Upper lobe of right lung (tissue), 1 donor: ENCODE measurements at regions not wholly inside any gene's neighbourhood (a gene's known extent, or its start where the extent isn't known, plus 50 kb on each side); places are given as distances from the start of the nearest gene placed in this dataset.

Experiments used
- ATAC-seq: fragments of 200-7000 bp; cut with Tn5 transposase; one replicate; pipeline ENCODE4 v1.9.1; 2020; ENCODE audit warnings: mild to moderate bottlenecking, moderate library complexity
- DNase-seq: peaks from one replicate; pipeline ENCODE4 v3.0.0-alpha.2; 2020
- H3K27ac ChIP-seq: fragments of 200-600 bp; one replicate; pipeline ENCODE4 v1.8.0; 2022
- H3K27me3 ChIP-seq: fragments of 200-600 bp; one replicate; pipeline ENCODE4 v1.8.0; 2022; ENCODE audit warnings: mild to moderate bottlenecking
- H3K36me3 ChIP-seq: fragments of 200-600 bp; one replicate; pipeline ENCODE4 v1.8.0; 2022
- H3K4me1 ChIP-seq: fragments of 200-600 bp; one replicate; pipeline ENCODE4 v1.8.0; 2022
- H3K4me3 ChIP-seq: fragments of 200-600 bp; one replicate; pipeline ENCODE4 v1.8.0; 2022; ENCODE audit warnings: mild to moderate bottlenecking
- H3K9me3 ChIP-seq: fragments of 200-600 bp; one replicate; pipeline ENCODE4 v1.8.0; 2022
- intact Hi-C: fragments of 100-400 bp; cut with DNase I; formaldehyde crosslinking; loops from one replicate; pipeline ENCODE4 v1.11.0; 2022
- TF ChIP-seq, protein P1 (sequence below): fragments of 200-600 bp; IDR thresholded peaks from one replicate; pipeline ENCODE4 v1.8.0; 2022; ENCODE audit warnings: antibody characterized with exemption
- donor health status: DM: no; HTN: yes; CAD: no; lungs with severe emphysema.

DNA sequence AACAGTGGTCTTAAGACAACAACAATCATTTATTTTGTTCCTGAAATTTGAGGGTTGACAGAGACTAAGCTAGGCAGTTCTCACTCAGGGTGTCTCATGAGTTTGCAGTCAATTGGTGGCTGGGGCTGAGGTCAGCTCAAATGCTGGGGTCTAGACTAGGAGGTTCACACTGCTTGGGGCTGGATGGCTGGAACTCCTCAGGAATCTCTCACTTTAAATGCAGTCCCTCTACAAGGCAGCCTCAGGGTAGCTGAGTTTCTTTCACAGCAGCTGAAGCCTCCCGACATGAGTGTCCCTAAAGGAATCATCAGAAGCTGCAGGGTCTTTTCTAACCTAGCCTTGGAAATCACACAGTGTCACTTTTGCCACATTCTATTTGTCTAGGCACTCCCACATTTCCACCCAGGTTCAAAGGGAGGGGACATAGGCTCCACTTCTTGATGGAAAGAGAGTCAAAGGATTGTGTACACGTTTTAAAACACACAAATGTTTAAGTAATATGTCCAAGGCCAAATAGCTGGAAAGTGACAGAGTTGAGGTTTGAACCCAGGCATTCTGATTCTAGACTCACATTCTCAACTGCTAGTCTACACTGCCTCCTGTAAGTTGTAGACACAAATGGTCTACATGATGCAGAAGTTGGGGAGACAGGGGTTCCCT, 133.8 kb downstream of the ZFP36L2 start:
- Histone ChIP-seq H3K4me3 (no peak overlapping the region), H3K27ac (no peak overlapping the region), H3K36me3 (no peaks in the 10 kb centered on the region), H3K4me1 (peaks cover 8% of the 10 kb centered on the region), H3K9me3 (peaks cover 5% of the 10 kb centered on the region), H3K27me3 (no peaks in the 10 kb centered on the region)
- DNase-seq (no peak), ATAC-seq (no peak)
- TF ChIP-seq, protein P1, sequence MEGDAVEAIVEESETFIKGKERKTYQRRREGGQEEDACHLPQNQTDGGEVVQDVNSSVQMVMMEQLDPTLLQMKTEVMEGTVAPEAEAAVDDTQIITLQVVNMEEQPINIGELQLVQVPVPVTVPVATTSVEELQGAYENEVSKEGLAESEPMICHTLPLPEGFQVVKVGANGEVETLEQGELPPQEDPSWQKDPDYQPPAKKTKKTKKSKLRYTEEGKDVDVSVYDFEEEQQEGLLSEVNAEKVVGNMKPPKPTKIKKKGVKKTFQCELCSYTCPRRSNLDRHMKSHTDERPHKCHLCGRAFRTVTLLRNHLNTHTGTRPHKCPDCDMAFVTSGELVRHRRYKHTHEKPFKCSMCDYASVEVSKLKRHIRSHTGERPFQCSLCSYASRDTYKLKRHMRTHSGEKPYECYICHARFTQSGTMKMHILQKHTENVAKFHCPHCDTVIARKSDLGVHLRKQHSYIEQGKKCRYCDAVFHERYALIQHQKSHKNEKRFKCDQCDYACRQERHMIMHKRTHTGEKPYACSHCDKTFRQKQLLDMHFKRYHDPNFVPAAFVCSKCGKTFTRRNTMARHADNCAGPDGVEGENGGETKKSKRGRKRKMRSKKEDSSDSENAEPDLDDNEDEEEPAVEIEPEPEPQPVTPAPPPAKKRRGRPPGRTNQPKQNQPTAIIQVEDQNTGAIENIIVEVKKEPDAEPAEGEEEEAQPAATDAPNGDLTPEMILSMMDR, result no peak
- intact Hi-C loops, result no loop called here

- TF ChIP-seq, protein P1, result no peak
- no peak for DNase-seq
- ATAC-seq, result no peak
- Histone ChIP-seq H3K9me3 (peaks cover 5% of the 10 kb centered on the region), H3K27ac (no peak overlapping the region), H3K4me1 (peaks cover 23% of the 10 kb centered on the region), H3K36me3 (no peaks in the 10 kb centered on the region), H3K27me3 (no peaks in the 10 kb centered on the region), H3K4me3 (no peak overlapping the region)
- intact Hi-C loops, result no loop called here
Measured at GRCh38 chr2:43090317-43090716, 136.1 kb downstream of the ZFP36L2 start.

DNA sequence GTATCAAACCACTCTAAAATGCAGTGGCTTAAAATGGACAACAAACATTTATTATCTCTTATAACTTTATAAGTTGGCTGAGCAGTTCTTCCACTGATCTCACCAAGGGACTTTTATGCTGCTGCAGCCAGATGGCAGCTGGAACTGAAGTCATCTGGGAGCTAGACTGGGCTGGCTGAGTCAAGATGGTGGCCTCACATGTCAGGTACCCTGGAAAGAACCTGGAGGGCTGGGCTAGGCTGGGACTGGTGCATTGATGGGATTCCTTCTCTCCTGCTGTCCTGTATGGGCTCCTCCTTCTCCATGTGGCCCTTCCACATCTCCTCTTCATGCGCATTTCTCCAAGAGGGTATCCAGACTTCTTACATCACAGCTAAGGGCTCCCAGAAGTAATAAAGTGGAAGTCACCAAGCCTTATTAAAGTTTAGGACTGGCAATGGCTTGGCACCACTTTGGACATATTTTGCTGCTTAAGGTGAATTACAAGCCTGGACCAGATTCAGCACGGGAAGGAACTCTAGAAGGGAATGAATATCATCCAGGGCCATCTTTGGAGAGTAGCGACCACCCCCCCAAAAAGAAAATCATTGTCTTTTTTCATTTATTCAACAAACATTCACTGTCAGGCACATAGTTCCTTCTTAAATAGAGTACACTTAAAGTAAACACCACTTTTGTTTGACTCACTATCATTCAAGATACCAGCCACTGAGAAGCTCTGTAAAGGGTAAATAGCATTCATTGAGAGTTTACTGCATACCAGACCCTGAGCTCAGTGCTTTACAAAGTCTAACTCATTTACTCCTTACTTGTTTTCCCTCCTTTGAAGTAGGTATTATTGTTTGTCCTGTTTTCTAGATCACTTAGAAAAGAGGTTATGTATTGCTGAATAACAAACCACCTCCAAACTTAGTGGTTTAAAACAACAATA, 138.0 kb downstream of the ZFP36L2 start:
- ATAC-seq, result no peak
- no peak overlapping the region for H3K27ac ChIP-seq
- intact Hi-C loops, result no loop called here

DNA sequence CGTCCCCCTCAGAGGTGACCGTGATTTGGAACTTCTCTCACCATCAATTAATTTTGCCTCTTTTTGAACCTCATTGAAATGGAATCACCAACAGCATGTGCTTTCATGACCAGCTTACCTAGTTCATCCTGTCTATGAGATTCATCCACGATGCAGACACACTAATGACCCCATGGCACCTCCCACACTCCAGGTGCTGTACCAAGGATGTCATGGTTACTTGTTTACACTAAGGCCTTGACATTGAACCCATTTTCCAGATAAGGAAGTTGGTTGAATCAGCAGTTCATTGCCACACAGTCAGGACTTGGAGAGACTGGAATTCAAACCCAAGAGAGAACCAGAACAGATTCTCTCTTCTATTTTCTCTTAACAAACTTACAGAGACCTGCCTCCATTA, 139.0 kb downstream of the ZFP36L2 start:
- Histone ChIP-seq H3K9me3 (peaks cover 5% of the 10 kb centered on the region), H3K4me3 (no peak overlapping the region), H3K27ac (peak overlapping the region; percentile 88), H3K27me3 (no peaks in the 10 kb centered on the region), H3K36me3 (no peaks in the 10 kb centered on the region), H3K4me1 (peaks cover 51% of the 10 kb centered on the region)
- intact Hi-C loops, result no loop called here
- DNase-seq, result no peak
- TF ChIP-seq, protein P1, result no peak
- no peak for ATAC-seq

More for the DNA sequence above, 138.0 kb downstream of the ZFP36L2 start:
- DNase-seq, result no peak
- TF ChIP-seq, protein P1, result no peak
- Histone ChIP-seq H3K27me3 (no peaks in the 10 kb centered on the region), H3K36me3 (no peaks in the 10 kb centered on the region), H3K4me3 (no peak overlapping the region), H3K4me1 (peaks cover 42% of the 10 kb centered on the region), H3K9me3 (peaks cover 5% of the 10 kb centered on the region)

DNA sequence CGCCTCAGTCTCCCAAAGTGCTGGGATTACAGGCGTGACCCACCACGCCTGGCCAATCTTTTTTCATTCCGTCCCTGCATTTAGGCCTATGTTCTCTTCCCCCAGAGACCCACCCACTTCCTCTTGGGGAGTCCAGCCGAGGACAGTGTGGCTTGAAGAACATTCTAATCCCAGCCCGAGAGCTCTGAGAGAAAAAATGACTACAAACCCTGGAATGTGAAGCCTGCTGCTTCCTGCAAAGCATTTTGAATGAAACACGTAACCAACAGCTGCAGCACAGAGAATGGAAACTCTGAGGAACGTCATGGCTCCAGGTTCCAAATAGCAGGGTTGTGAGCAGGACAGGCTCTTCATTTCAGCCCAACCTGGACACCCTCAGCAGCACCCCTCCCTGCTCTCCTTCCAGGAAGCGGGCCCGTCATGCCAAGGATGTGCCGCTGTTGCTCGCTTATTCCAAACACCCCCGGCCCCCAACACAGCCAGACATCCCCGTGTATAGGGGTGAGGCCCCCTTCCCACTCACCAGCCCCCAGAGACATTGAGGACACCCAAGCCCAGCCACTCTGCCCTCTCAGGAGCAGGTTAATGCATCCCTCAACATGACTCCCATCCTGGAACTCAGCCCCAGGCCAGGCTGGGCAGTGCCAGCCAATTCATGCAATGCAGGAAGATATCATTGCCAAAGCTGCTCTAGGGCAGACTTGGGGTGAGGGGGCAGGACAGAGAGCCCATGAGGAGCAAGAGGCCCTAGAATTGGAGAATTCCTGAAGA, 139.8 kb downstream of the ZFP36L2 start:
- peak; percentile 79 for ATAC-seq
- Histone ChIP-seq H3K36me3 (no peaks in the 10 kb centered on the region), H3K4me1 (peaks cover 59% of the 10 kb centered on the region), H3K27ac (peak overlapping the region; percentile 88), H3K9me3 (peaks cover 5% of the 10 kb centered on the region), H3K4me3 (no peak overlapping the region), H3K27me3 (no peaks in the 10 kb centered on the region)
- TF ChIP-seq, protein P1, result no peak
- DNase-seq, result no peak
- intact Hi-C loops, result no loop called here
